Common myeloid progenitor, CD34-positive (primary cell): ENCODE measurements at regions not wholly inside any gene's neighbourhood (a gene's known extent, or its start where the extent isn't known, plus 50 kb on each side); places are given as distances from the start of the nearest gene placed in this dataset.

Experiments
- CTCF ChIA-PET: fragments of 350-600 bp; sonication (Branson Sonifier 250); formaldehyde crosslinking; loops from one replicate; lab custom pipeline; 2021; ENCODE audit warnings: antibody characterized with exemption; lab: Charles Lee
- POLR2A ChIA-PET: fragments of 350-600 bp; sonication (Branson Sonifier 250); formaldehyde crosslinking; loops from one replicate; lab custom pipeline; 2021; ENCODE audit warnings: antibody characterized with exemption; lab: Charles Lee
- DNase-seq, 3 donors: peaks; one replicate each; pipeline versions ENCODE4 v3.0.0 to v3.0.0-alpha.2; 2013
- H3K27ac ChIP-seq, 2 experiments: 1 replicate in 1 of 2; 2 replicates in 1 of 2; pipeline ENCODE4 v1.7.0; 2013; ENCODE audit warnings: inconsistent platforms in 2 of 2, low read length in 2 of 2, mild to moderate bottlenecking in 2 of 2, low read depth in 1 of 2, moderate library complexity in 1 of 2; ENCODE audit not compliant: severe bottlenecking in 2 of 2, insufficient read depth in 1 of 2, poor library complexity in 1 of 2
- H3K27me3 ChIP-seq, 5 experiments: replicated peaks in 2 of 5; 1 replicate in 3 of 5; 2 replicates in 2 of 5; pipeline versions ENCODE4 v1.6.1 to v1.7.0; 2013; ENCODE audit warnings: low read length in 4 of 5, mild to moderate bottlenecking in 2 of 5, moderate library complexity in 2 of 5, inconsistent platforms in 1 of 5; ENCODE audit not compliant: insufficient read depth in 5 of 5, control insufficient read depth in 4 of 5
- H3K36me3 ChIP-seq, 4 experiments: 1 replicate in 2 of 4; 2 replicates in 2 of 4; pipeline versions ENCODE4 v1.6.1 to v1.7.0; 2013; ENCODE audit warnings: low read length in 3 of 4, control low read depth in 1 of 4, mild to moderate bottlenecking in 1 of 4; ENCODE audit not compliant: control insufficient read depth in 4 of 4, insufficient read depth in 4 of 4
- H3K4me1 ChIP-seq, 4 experiments: 1 replicate in 3 of 4; 2 replicates in 1 of 4; pipeline versions ENCODE4 v1.6.1 to v1.7.1; 2013; ENCODE audit warnings: low read length in 3 of 4, mild to moderate bottlenecking in 3 of 4, control low read depth in 1 of 4, inconsistent platforms in 1 of 4, moderate library complexity in 1 of 4; ENCODE audit not compliant: control insufficient read depth in 4 of 4, insufficient read depth in 4 of 4; ENCODE audit errors: control extremely low read depth in 1 of 4
- H3K4me3 ChIP-seq, 7 experiments: 1 replicate in 4 of 7; 2 replicates in 3 of 7; pipeline versions ENCODE4 v1.5.1 to v1.7.0; 2013; ENCODE audit warnings: mild to moderate bottlenecking in 7 of 7, low read length in 6 of 7, moderate library complexity in 6 of 7, inconsistent platforms in 2 of 7, low read depth in 2 of 7, control low read depth in 1 of 7; ENCODE audit not compliant: insufficient read depth in 4 of 7, control insufficient read depth in 1 of 7; ENCODE audit errors: extremely low read depth in 1 of 7
- H3K9me3 ChIP-seq, 5 experiments: 1 replicate in 4 of 5; 2 replicates in 1 of 5; pipeline versions ENCODE4 v1.6.1 to v1.7.1; 2013; ENCODE audit warnings: low read length in 4 of 5, mild to moderate bottlenecking in 2 of 5, inconsistent platforms in 1 of 5, low read depth in 1 of 5, moderate library complexity in 1 of 5; ENCODE audit not compliant: control insufficient read depth in 4 of 5, insufficient read depth in 2 of 5; ENCODE audit errors: control extremely low read depth in 1 of 5
- WGBS: methylation state at CpG from one replicate; pipeline ENCODE4 v1.1.5; 2013; ENCODE audit not compliant: insufficient coverage; 5-methylcytosine and 5-hydroxymethylcytosine counted together

- Histone ChIP-seq H3K4me3 (no peak overlapping the region), H3K9me3 (no peaks in the 10 kb centered on the region), H3K4me1 (peaks cover 0 to 6% (median 0%) of the 10 kb centered on the region in 4 experiments), H3K27ac (no peak overlapping the region), H3K36me3 (no peaks in the 10 kb centered on the region), H3K27me3 (no peaks in the 10 kb centered on the region)
- WGBS, result 100% methylated on average over 2 of the region's 5 CpGs
- no peak for DNase-seq
- ChIA-PET CTCF (no interaction called here), POLR2A (no interaction called here)
Measured at GRCh38 chr3:187870360-187871203, 125.3 kb upstream of the BCL6 start.

- no peaks in the 10 kb centered on the region for H3K9me3 ChIP-seq
- ChIA-PET POLR2A (no interaction called here), CTCF (no interaction called here)
- DNase-seq, result no peak
- H3K4me1 ChIP-seq, result peaks cover 0 to 6% (median 0%) of the 10 kb centered on the region in 4 experiments
- no peak overlapping the region for H3K27ac ChIP-seq
- H3K36me3 ChIP-seq, result no peaks in the 10 kb centered on the region
- H3K4me3 ChIP-seq, result no peak overlapping the region
- no peaks in the 10 kb centered on the region for H3K27me3 ChIP-seq
Measured at GRCh38 chr3:187871204-187871591, 125.9 kb upstream of the BCL6 start.

GRCh38 chr3:187871848-187872247, 126.6 kb upstream of the BCL6 start:
- CTCF ChIA-PET, result no interaction called here

GRCh38 chr3:187873843-187874242, 128.6 kb upstream of the BCL6 start:
- H3K4me1 ChIP-seq, result peaks cover 0 to 6% (median 0%) of the 10 kb centered on the region in 4 experiments
- no peak overlapping the region for H3K4me3 ChIP-seq
- ChIA-PET POLR2A (no interaction called here), CTCF (no interaction called here)
- H3K27ac ChIP-seq, result no peak overlapping the region
- H3K27me3 ChIP-seq, result no peaks in the 10 kb centered on the region
- DNase-seq, result no peak
- WGBS, result no CpG with 5 or more reads among the region's 1 CpG
- H3K36me3 ChIP-seq, result no peaks in the 10 kb centered on the region
- H3K9me3 ChIP-seq, result no peaks in the 10 kb centered on the region

More at GRCh38 chr3:187871848-187872247, 126.6 kb upstream of the BCL6 start:
- Histone ChIP-seq H3K27ac (no peak overlapping the region), H3K27me3 (no peaks in the 10 kb centered on the region), H3K4me1 (peaks cover 0 to 6% (median 0%) of the 10 kb centered on the region in 4 experiments), H3K4me3 (no peak overlapping the region), H3K36me3 (no peaks in the 10 kb centered on the region), H3K9me3 (no peaks in the 10 kb centered on the region)
- DNase-seq, result no peak
- POLR2A ChIA-PET, result no interaction called here
- WGBS, result no CpG with 5 or more reads among the region's 1 CpG

GRCh38 chr3:187875863-187876262, 130.6 kb upstream of the BCL6 start:
- 100% methylated on average over 2 of the region's 4 CpGs for WGBS
- POLR2A ChIA-PET, result no interaction called here

GRCh38 chr3:187878772-187879518, 133.7 kb upstream of the BCL6 start:
- no peaks in the 10 kb centered on the region for H3K27me3 ChIP-seq
- POLR2A ChIA-PET, result no interaction called here
- H3K36me3 ChIP-seq, result no peaks in the 10 kb centered on the region
- WGBS, result no CpG with 5 or more reads among the region's 4 CpGs
- DNase-seq, result no peak
- no peaks in the 10 kb centered on the region for H3K9me3 ChIP-seq
- no peaks in the 10 kb centered on the region for H3K4me1 ChIP-seq
- H3K4me3 ChIP-seq, result no peak overlapping the region
- H3K27ac ChIP-seq, result no peak overlapping the region
- CTCF ChIA-PET, result interaction anchor here (0.7 kb wide), 1 partner anchor 277 kb away, joined by 4 read pairs; no protein-coding TSS in a partner anchor

More at GRCh38 chr3:187875863-187876262, 130.6 kb upstream of the BCL6 start:
- no peak overlapping the region for H3K4me3 ChIP-seq
- H3K36me3 ChIP-seq, result no peaks in the 10 kb centered on the region
- H3K27me3 ChIP-seq, result no peaks in the 10 kb centered on the region
- CTCF ChIA-PET, result no interaction called here
- H3K9me3 ChIP-seq, result no peaks in the 10 kb centered on the region
- DNase-seq, result no peak
- no peak overlapping the region for H3K27ac ChIP-seq
- H3K4me1 ChIP-seq, result peaks cover 0 to 3% (median 0%) of the 10 kb centered on the region in 4 experiments

DNA sequence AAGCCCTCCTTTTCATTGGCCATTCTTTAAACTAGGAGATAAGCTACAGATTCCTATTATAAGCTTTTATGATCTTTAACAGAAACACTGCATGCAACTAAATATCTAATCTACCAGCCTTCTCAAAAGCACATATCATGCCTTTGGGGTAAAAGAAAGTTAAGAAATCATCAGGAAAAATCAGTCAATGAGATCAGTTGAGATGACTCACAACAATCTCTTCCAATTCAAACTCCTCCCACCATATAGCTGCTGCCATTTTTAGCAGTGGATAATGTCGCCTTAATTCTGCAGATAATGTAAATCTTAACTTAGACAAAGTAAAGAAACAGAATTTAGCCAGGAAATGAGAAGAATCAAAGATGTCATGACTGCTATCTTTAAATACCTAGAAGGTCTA, 135.2 kb upstream of the BCL6 start:
- ChIA-PET CTCF (no interaction called here), POLR2A (no interaction called here)
- peaks cover 0 to under 1% (median 0%) of the 10 kb centered on the region in 5 experiments for H3K9me3 ChIP-seq
- H3K4me1 ChIP-seq, result no peaks in the 10 kb centered on the region
- WGBS, result no CpG with 5 or more reads among the region's 1 CpG
- H3K36me3 ChIP-seq, result no peaks in the 10 kb centered on the region
- no peaks in the 10 kb centered on the region for H3K27me3 ChIP-seq
- no peak for DNase-seq
- no peak overlapping the region for H3K4me3 ChIP-seq
- no peak overlapping the region for H3K27ac ChIP-seq
